HG02798 (cell line): ENCODE measurements at regions not wholly inside any gene's neighbourhood (a gene's known extent, or its start where the extent isn't known, plus 50 kb on each side); places are given as distances from the start of the nearest gene placed in this dataset.

Source experiments
- ATAC-seq: cut with Tn5 transposase; IDR thresholded peaks from one replicate; pipeline ENCODE4 v1.9.1; 2021; ENCODE audit warnings: mild to moderate bottlenecking; ENCODE audit not compliant: unreplicated experiment, poor library complexity

- no peak for ATAC-seq
Measured at GRCh38 chr15:25933456-25934158, 70.5 kb upstream of the ATP10A start.

- ATAC-seq = no peak
Measured at GRCh38 chr15:25932696-25933095, 69.6 kb upstream of the ATP10A start.

GRCh38 chr15:25931851-25932250 is 68.7 kb upstream of the ATP10A start:
- no peak for ATAC-seq

GRCh38 chr15:25930931-25931330 is 67.8 kb upstream of the ATP10A start:
- no peak for ATAC-seq
